NCI-H146 (cell line): ENCODE measurements at regions not wholly inside any gene's neighbourhood (a gene's known extent, or its start where the extent isn't known, plus 50 kb on each side); places are given as distances from the start of the nearest gene placed in this dataset.
A peak's percentile ranks its signal among the peaks of the same experiment; 100 is the strongest.
"Not testable (repeated sequence)": the region's sequence is repeated elsewhere in the genome, so short reads cannot be mapped to it uniquely, and the experiment has no call there.

Experiments used
- DNase-seq: peaks from one replicate; lab custom pipeline; 2025; lab: John Stamatoyannopoulos, UW

GRCh38 chr13:64540976-64541375 is 2689.2 kb downstream of the PCDH9 start:
- no peak for DNase-seq

- no peak for DNase-seq
These were observed 2689.7 kb downstream of the PCDH9 start for GRCh38 chr13:64540468-64540867.

GRCh38 chr13:64538711-64539110 is 2691.4 kb downstream of the PCDH9 start:
- no peak for DNase-seq

- no peak for DNase-seq
These were observed 2695.8 kb downstream of the PCDH9 start for GRCh38 chr13:64534302-64534701.

- no peak for DNase-seq
These were observed 2698.7 kb downstream of the PCDH9 start for GRCh38 chr13:64531400-64531799.

GRCh38 chr13:64529874-64530485 is 2700.2 kb downstream of the PCDH9 start:
- DNase-seq, result no peak

GRCh38 chr13:64528838-64529237 is 2701.3 kb downstream of the PCDH9 start:
- no peak for DNase-seq

GRCh38 chr13:64527561-64527960 is 2702.6 kb downstream of the PCDH9 start:
- DNase-seq, result no peak

GRCh38 chr13:64525687-64526086 is 2704.4 kb downstream of the PCDH9 start:
- no peak for DNase-seq

- no peak for DNase-seq
These were observed 2719.4 kb downstream of the PCDH9 start for GRCh38 chr13:64510747-64511146.

GRCh38 chr13:64506246-64506645 is 2723.9 kb downstream of the PCDH9 start:
- DNase-seq, result no peak

GRCh38 chr13:64505336-64505910 is 2724.7 kb downstream of the PCDH9 start:
- no peak for DNase-seq

- DNase-seq, result no peak
These were observed 2741.4 kb downstream of the PCDH9 start for GRCh38 chr13:64488731-64489130.

- no peak for DNase-seq
These were observed 2747.8 kb downstream of the PCDH9 start for GRCh38 chr13:64482373-64482772.

- no peak for DNase-seq
These were observed 2749.5 kb downstream of the PCDH9 start for GRCh38 chr13:64480672-64481071.

- DNase-seq, result no peak
These were observed 2749.9 kb downstream of the PCDH9 start for GRCh38 chr13:64480211-64480610.

- no peak for DNase-seq
These were observed 2753.0 kb downstream of the PCDH9 start for GRCh38 chr13:64477146-64477545.

GRCh38 chr13:64476041-64476568 is 2754.0 kb downstream of the PCDH9 start:
- not testable (repeated sequence) for DNase-seq

- DNase-seq, result peak; percentile 34
These were observed 2758.2 kb downstream of the PCDH9 start for GRCh38 chr13:64471916-64472315.

- DNase-seq, result no peak
These were observed 2759.4 kb downstream of the PCDH9 start for GRCh38 chr13:64470751-64471150.

- no peak for DNase-seq
These were observed 2770.4 kb downstream of the PCDH9 start for GRCh38 chr13:64459778-64460177.

GRCh38 chr13:64457976-64458375 is 2772.2 kb downstream of the PCDH9 start:
- no peak for DNase-seq

- DNase-seq, result no peak
These were observed 2775.0 kb downstream of the PCDH9 start for GRCh38 chr13:64455124-64455523.

GRCh38 chr13:64453831-64454230 is 2776.3 kb downstream of the PCDH9 start:
- peak; percentile 28 for DNase-seq
